Sigmoid colon (tissue), 6 donors: ENCODE measurements at regions not wholly inside any gene's neighbourhood (a gene's known extent, or its start where the extent isn't known, plus 50 kb on each side); places are given as distances from the start of the nearest gene placed in this dataset.

Experiments used
- DNase-seq: peaks from one replicate; pipeline ENCODE4 v3.0.0-alpha.2; 2019
- H3K27ac ChIP-seq, 4 donors: fragments of 200-600 bp; sonication (generic); one replicate each; pipeline ENCODE4 v1.5.1; 2016 to 2019; ENCODE audit warnings: mild to moderate bottlenecking in 1 of 4
- H3K27me3 ChIP-seq, 3 donors: fragments of 200-600 bp; sonication (generic); one replicate each; pipeline ENCODE4 v1.5.1; 2019; ENCODE audit warnings: mild to moderate bottlenecking in 1 of 3
- H3K36me3 ChIP-seq, 4 donors: fragments of 200-600 bp; sonication (generic); one replicate each; pipeline ENCODE4 v1.5.1; 2016 to 2019
- H3K4me1 ChIP-seq, 4 donors: fragments of 200-600 bp; sonication (generic); one replicate each; pipeline ENCODE4 v1.5.1; 2017 to 2019
- H3K4me3 ChIP-seq, 4 donors: fragments of 200-600 bp; sonication (generic); one replicate each; pipeline ENCODE4 v1.5.1; 2017 to 2019; ENCODE audit warnings: mild to moderate bottlenecking in 2 of 4, moderate library complexity in 1 of 4
- H3K9me3 ChIP-seq, 4 donors: fragments of 200-600 bp in 3 of 4; sonication (generic) in 3 of 4; one replicate each; pipeline versions ENCODE4 v1.5.1 to v1.6.1; 2013 to 2019
- EP300 ChIP-seq, 4 donors: sonication (generic); formaldehyde crosslinking; IDR thresholded peaks; one replicate each; pipeline ENCODE4 v1.6.1; 2017; ENCODE audit warnings: antibody characterized with exemption in 4 of 4
- POLR2A ChIP-seq, 2 donors: fragments of 450-650 bp; IDR thresholded peaks; one replicate each; pipeline ENCODE4 v1.6.1; 2016; ENCODE audit warnings: antibody characterized with exemption in 2 of 2, mild to moderate bottlenecking in 2 of 2, moderate library complexity in 2 of 2
- POLR2AphosphoS5 ChIP-seq, 4 donors: sonication (generic); formaldehyde crosslinking; IDR thresholded peaks; one replicate each; pipeline ENCODE4 v1.6.1; 2017; ENCODE audit warnings: antibody characterized with exemption in 4 of 4
- WGBS, 2 donors: extraction: QIAGEN DNeasy Blood & Tissue Kit; methylation state at CpG; one replicate each; pipeline ENCODE4 v1.1.7; 2013; 5-methylcytosine and 5-hydroxymethylcytosine counted together
- intact Hi-C: fragments of 100-400 bp; cut with DNase I; formaldehyde crosslinking; loops from one replicate; pipeline ENCODE4 v1.15.1; 2023
- TF ChIP-seq, protein P1 (sequence below), 4 experiments: fragments of 450-650 bp in 3 of 4; fragments of 200-600 bp in 1 of 4; IDR thresholded peaks; one replicate each; pipeline ENCODE4 v1.5.1; 2016 to 2019; ENCODE audit warnings: antibody characterized with exemption in 4 of 4, mild to moderate bottlenecking in 3 of 4, moderate library complexity in 2 of 4
- donor health status: healthy with polysubstance abuse.
- donor health status: healthy.

DNA sequence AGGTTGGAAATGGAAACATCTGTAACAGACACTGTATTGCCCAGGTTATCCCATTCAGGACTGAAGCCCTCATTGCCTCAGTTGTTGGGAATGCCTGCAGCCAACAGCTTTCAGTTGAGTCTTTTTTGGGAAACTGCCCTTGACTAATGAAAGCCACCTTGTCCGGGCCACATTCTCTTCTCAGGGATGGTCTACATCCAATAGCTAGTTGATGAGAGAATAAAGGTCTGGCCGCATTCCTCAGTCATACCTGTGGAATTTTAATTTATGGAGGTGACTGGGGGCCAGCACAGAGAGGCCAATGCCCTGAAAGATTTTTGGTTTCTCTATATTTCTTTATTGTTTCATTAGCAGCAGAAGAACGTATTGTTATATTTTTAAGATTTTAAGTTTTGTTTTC is 147.6 kb upstream of the MSX1 start:
- H3K36me3 ChIP-seq = no peaks in the 10 kb centered on the region
- H3K4me1 ChIP-seq = no peaks in the 10 kb centered on the region
- no peaks in the 10 kb centered on the region for H3K27me3 ChIP-seq
- H3K27ac ChIP-seq = no peak overlapping the region
- H3K4me3 ChIP-seq = no peak overlapping the region
- TF ChIP-seq, protein P1, sequence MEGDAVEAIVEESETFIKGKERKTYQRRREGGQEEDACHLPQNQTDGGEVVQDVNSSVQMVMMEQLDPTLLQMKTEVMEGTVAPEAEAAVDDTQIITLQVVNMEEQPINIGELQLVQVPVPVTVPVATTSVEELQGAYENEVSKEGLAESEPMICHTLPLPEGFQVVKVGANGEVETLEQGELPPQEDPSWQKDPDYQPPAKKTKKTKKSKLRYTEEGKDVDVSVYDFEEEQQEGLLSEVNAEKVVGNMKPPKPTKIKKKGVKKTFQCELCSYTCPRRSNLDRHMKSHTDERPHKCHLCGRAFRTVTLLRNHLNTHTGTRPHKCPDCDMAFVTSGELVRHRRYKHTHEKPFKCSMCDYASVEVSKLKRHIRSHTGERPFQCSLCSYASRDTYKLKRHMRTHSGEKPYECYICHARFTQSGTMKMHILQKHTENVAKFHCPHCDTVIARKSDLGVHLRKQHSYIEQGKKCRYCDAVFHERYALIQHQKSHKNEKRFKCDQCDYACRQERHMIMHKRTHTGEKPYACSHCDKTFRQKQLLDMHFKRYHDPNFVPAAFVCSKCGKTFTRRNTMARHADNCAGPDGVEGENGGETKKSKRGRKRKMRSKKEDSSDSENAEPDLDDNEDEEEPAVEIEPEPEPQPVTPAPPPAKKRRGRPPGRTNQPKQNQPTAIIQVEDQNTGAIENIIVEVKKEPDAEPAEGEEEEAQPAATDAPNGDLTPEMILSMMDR (IDR thresholded peaks at IDR 0.05) = no peak
- intact Hi-C loops = no loop called here
- 94 to 96% methylated on average over 3 of the region's 3 CpGs for WGBS, 2 donors
- DNase-seq = no peak
- peaks cover 0 to 1% (median 0%) of the 10 kb centered on the region in 4 donors for H3K9me3 ChIP-seq

DNA sequence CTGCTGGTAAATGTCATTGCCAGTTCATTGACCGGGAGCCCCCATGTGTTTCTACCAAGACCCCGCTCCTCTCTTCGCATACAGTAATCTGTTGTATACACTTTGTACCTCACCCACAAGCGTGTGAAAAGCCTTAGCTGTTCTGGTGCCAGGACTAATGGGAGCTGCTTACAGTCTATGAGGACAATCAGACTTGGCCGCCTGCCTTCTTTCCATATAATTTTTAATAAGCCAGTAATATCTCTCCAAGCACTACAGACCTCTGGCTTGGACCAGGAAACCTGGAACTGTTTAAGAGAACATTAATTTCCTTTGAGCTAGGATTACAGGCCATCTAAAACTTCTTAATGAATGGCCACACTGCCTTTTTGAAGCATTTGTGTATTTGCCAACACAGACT is 149.7 kb upstream of the MSX1 start:
- peaks cover 0 to 1% (median 0%) of the 10 kb centered on the region in 4 donors for H3K9me3 ChIP-seq
- H3K4me3 ChIP-seq = no peak overlapping the region
- no peaks in the 10 kb centered on the region for H3K4me1 ChIP-seq
- no peak overlapping the region for H3K27ac ChIP-seq
- no peak for TF ChIP-seq EP300 (IDR thresholded peaks at IDR 0.05)
- TF ChIP-seq POLR2A (IDR thresholded peaks at IDR 0.05) = no peak
- TF ChIP-seq, protein P1 (IDR thresholded peaks at IDR 0.05) = no peak
- no peak for TF ChIP-seq POLR2AphosphoS5 (IDR thresholded peaks at IDR 0.05)
- no peaks in the 10 kb centered on the region for H3K27me3 ChIP-seq
- 93 to 94% methylated on average over 5 of the region's 5 CpGs for WGBS, 2 donors
- no peaks in the 10 kb centered on the region for H3K36me3 ChIP-seq
- DNase-seq = no peak
- intact Hi-C loops = no loop called here

DNA sequence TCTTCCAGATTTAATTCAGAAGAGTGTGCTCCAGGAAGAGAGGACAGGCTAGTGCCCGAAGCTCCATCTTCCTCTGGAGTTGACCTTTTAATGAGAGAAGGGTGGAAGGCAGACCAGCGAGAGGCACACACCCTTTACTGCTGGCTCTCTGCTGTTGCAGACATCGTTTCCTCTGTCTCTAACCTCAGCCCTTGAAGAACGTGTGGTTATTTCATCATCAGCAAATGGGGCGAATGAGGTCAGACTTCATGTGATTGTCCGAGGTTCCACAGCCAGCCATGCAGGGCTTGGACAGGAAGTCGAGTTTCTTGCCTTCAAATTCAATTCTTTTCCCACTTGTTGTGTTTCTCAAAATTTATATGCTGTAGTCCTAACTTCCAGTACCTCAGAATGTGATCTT is 155.2 kb upstream of the MSX1 start:
- no peak overlapping the region for H3K4me3 ChIP-seq
- TF ChIP-seq POLR2A (IDR thresholded peaks at IDR 0.05) (no peak), EP300 (IDR thresholded peaks at IDR 0.05) (no peak), POLR2AphosphoS5 (IDR thresholded peaks at IDR 0.05) (no peak)
- TF ChIP-seq, protein P1 (IDR thresholded peaks at IDR 0.05) = no peak
- no peak for DNase-seq
- H3K4me1 ChIP-seq = no peaks in the 10 kb centered on the region
- no peak overlapping the region for H3K27ac ChIP-seq
- no peaks in the 10 kb centered on the region for H3K36me3 ChIP-seq
- intact Hi-C loops = no loop called here
- WGBS, 2 donors = 70 to 81% methylated on average over 7 of the region's 7 CpGs
- peaks cover 0 to under 1% (median 0%) of the 10 kb centered on the region in 4 donors for H3K9me3 ChIP-seq
- H3K27me3 ChIP-seq = no peaks in the 10 kb centered on the region

DNA sequence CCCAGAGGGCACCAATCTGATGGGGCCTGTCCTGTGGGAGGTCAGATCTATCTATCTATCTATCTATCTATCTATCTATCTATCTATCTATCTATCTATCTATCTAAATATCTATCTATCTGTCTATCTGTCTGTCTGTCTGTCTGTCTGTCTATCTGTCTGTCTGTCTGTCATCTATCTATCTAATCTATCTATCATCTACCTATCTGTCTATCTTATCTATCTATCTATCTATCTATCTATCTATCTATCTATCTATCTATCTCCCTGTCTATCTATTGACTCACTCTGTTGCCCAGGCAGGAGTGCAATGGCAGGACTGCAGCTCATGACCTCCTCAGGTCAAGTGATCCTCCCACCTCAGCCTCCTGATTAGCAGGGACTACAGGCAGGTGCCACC is 155.7 kb upstream of the STX18 start:
- H3K27ac ChIP-seq = no peak overlapping the region
- TF ChIP-seq POLR2AphosphoS5 (IDR thresholded peaks at IDR 0.05) (no peak), POLR2A (IDR thresholded peaks at IDR 0.05) (no peak), EP300 (IDR thresholded peaks at IDR 0.05) (no peak)
- TF ChIP-seq, protein P1 (IDR thresholded peaks at IDR 0.05) = no peak
- no peak for DNase-seq
- no peaks in the 10 kb centered on the region for H3K36me3 ChIP-seq
- H3K4me1 ChIP-seq = peaks cover 0 to 7% (median 0%) of the 10 kb centered on the region in 4 donors
- H3K9me3 ChIP-seq = no peaks in the 10 kb centered on the region
- no peak overlapping the region for H3K4me3 ChIP-seq
- no peaks in the 10 kb centered on the region for H3K27me3 ChIP-seq
- intact Hi-C loops = no loop called here

DNA sequence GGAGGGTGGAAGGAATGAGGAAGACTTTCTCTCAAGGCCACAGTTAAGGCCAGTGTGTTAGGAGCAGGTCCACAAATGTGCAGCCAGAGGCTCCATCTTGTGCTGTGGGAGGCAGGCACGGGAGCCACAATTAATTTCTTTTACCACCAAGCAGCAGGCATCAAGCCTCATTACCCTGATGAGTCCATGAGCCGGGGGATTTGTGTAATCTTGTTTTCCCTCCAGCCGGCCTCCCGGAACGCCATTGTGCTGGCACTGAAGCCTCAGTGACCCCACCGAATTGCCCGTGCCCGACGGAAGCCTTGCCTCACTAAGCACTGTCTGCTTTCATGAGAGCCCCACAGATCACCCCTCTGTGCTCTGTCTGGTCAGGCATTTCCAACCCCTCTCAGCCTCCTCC is 154.7 kb upstream of the STX18 start:
- Histone ChIP-seq H3K4me1 (peaks cover 0 to 7% (median 0%) of the 10 kb centered on the region in 4 donors), H3K9me3 (no peaks in the 10 kb centered on the region), H3K27me3 (no peaks in the 10 kb centered on the region), H3K27ac (no peak overlapping the region), H3K4me3 (no peak overlapping the region), H3K36me3 (no peaks in the 10 kb centered on the region)
- intact Hi-C loops = no loop called here
- no peak for DNase-seq
- 94% methylated on average over 9 of the region's 9 CpGs for WGBS, 2 donors
- TF ChIP-seq, protein P1 (IDR thresholded peaks at IDR 0.05) = no peak
- TF ChIP-seq POLR2AphosphoS5 (IDR thresholded peaks at IDR 0.05) (no peak), POLR2A (IDR thresholded peaks at IDR 0.05) (no peak), EP300 (IDR thresholded peaks at IDR 0.05) (no peak)
